ENCODE measurements at regions not wholly inside any gene's neighbourhood (a gene's known extent, or its start where the extent isn't known, plus 50 kb on each side); places are given as distances from the start of the nearest gene placed in this dataset.

GRCh38 chr5:60485361-60485760, 214.6 kb downstream of the DEPDC1B start:
- ChIA-PET CTCF (ENCODE audit: low intra/inter-chr PET ratio, low total read pairs) (no interaction called here), POLR2A (no interaction called here)
- Histone ChIP-seq H3K9me3 (ENCODE audit: low read length) (no peaks in the 10 kb centered on the region), H2AFZ (ENCODE audit: low read length) (no peak overlapping the region), H3K9ac (ENCODE audit: insufficient read depth, low read depth, low read length) (no peak overlapping the region), H3K36me3 (replicated peaks in 1 of 2; ENCODE audit: control insufficient read depth in 1 of 2, insufficient read depth in 2 of 2, low read length in 2 of 2) (no peaks in the 10 kb centered on the region), H4K20me1 (ENCODE audit: insufficient read depth, low read length) (no peaks in the 10 kb centered on the region), H3K4me1 (ENCODE audit: insufficient read depth, low read length) (peaks cover 66% of the 10 kb centered on the region), H3K79me2 (ENCODE audit: insufficient read depth, low read length) (peaks cover 43% of the 10 kb centered on the region), H3K27me3 (ENCODE audit: control insufficient read depth in 1 of 2, insufficient read depth in 2 of 2, low read length in 2 of 2) (no peaks in the 10 kb centered on the region), H3K4me2 (ENCODE audit: low read depth, low read length) (peak overlapping the region; percentile 81; the same call in 1 of the 2 replicates), H3K4me3 (replicated peaks in 1 of 3; ENCODE audit: insufficient read depth in 1 of 3, low read depth in 2 of 3, low read length in 3 of 3) (no peak overlapping the region), H3K27ac (ENCODE audit: extremely low read length, insufficient read depth, low read length) (no peak overlapping the region)
- FAIRE-seq (no peak), ATAC-seq (no peak), DNase-seq (ENCODE audit: low spot score) (no peak)
- in situ Hi-C loops (cut with HindIII; ENCODE audit: extremely low pct_ligation_motif_present, low pct_unique_long_range_greater_than_20kb): no loop called here
- intact Hi-C loops (cut with micrococcal nuclease; ENCODE audit: unreplicated experiment): loop anchor here (10.0 kb wide), 2 partner anchors 71 to 79 kb away; no protein-coding TSS in a partner anchor
- WGBS (ENCODE audit: low lambda C conversion rate): 100% methylated on average over 1 of the region's 1 CpG
- no TSS peak for BruUV-seq (replicated peaks)
- TF ChIP-seq, protein P1, sequence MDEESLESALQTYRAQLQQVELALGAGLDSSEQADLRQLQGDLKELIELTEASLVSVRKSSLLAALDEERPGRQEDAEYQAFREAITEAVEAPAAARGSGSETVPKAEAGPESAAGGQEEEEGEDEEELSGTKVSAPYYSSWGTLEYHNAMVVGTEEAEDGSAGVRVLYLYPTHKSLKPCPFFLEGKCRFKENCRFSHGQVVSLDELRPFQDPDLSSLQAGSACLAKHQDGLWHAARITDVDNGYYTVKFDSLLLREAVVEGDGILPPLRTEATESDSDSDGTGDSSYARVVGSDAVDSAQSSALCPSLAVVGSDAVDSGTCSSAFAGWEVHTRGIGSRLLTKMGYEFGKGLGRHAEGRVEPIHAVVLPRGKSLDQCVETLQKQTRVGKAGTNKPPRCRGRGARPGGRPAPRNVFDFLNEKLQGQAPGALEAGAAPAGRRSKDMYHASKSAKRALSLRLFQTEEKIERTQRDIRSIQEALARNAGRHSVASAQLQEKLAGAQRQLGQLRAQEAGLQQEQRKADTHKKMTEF (CRISPR knock-in tag; IDR thresholded peaks at IDR 0.05): no peak
- TF ChIP-seq FOXO1 (CRISPR knock-in tag; IDR thresholded peaks at IDR 0.05): no peak
- TF ChIP-seq, protein P2, sequence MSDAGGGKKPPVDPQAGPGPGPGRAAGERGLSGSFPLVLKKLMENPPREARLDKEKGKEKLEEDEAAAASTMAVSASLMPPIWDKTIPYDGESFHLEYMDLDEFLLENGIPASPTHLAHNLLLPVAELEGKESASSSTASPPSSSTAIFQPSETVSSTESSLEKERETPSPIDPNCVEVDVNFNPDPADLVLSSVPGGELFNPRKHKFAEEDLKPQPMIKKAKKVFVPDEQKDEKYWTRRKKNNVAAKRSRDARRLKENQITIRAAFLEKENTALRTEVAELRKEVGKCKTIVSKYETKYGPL (CRISPR knock-in tag; IDR thresholded peaks at IDR 0.05): no peak
- TF ChIP-seq TRAFD1 (CRISPR knock-in tag; IDR thresholded peaks at IDR 0.05; ENCODE audit: borderline replicate concordance): no peak
- TF ChIP-seq ZNF264 (CRISPR knock-in tag; IDR thresholded peaks at IDR 0.05): no peak
- no peak for TF ChIP-seq ZSCAN5A (CRISPR knock-in tag; IDR thresholded peaks at IDR 0.05; ENCODE audit: borderline replicate concordance)
- TF ChIP-seq ZNF225 (CRISPR knock-in tag; IDR thresholded peaks at IDR 0.05): no peak
- TF ChIP-seq ZMYM2 (CRISPR knock-in tag; IDR thresholded peaks at IDR 0.05): no peak
- no peak for TF ChIP-seq MED13 (CRISPR knock-in tag; IDR thresholded peaks at IDR 0.05)
- no peak for TF ChIP-seq GMEB2 (CRISPR knock-in tag; IDR thresholded peaks at IDR 0.05; ENCODE audit: low read depth)
- no peak for TF ChIP-seq POLR2G (IDR thresholded peaks at IDR 0.05; ENCODE audit: low read depth, low read length)
- TF ChIP-seq NFKBIZ (CRISPR knock-in tag; IDR thresholded peaks at IDR 0.05): no peak
- no peak for TF ChIP-seq CBX1 (IDR thresholded peaks at IDR 0.05; ENCODE audit: low read depth)
- TF ChIP-seq ISX (CRISPR knock-in tag; conservative IDR thresholded peaks at IDR 0.05): no peak
- no peak for TF ChIP-seq SMAD3 (CRISPR knock-in tag; IDR thresholded peaks at IDR 0.05)
